Caco-2 (cell line): ENCODE measurements at regions not wholly inside any gene's neighbourhood (a gene's known extent, or its start where the extent isn't known, plus 50 kb on each side); places are given as distances from the start of the nearest gene placed in this dataset.

Source experiments
- BruUV-seq: library from RNA; stranded (reverse); fragments of 400-500 nt; replicated peaks from 2 replicates; lab custom pipeline; 2021; lab: Mats Ljungman, UMichigan
- CTCF ChIA-PET: fragments of 300-600 bp; sonication (Branson Sonifier 250); formaldehyde crosslinking; loops from one replicate; lab custom pipeline; 2022; ENCODE audit warnings: antibody characterized with exemption; lab: Charles Lee
- POLR2A ChIA-PET: fragments of 300-600 bp; sonication (Branson Sonifier 250); formaldehyde crosslinking; loops from one replicate; lab custom pipeline; 2022; ENCODE audit warnings: antibody characterized with exemption; lab: Charles Lee
- DNase-seq, 2 experiments: peaks; one replicate each; pipeline versions ENCODE4 v3.0.0 to v3.0.0-alpha.2; 2020 to 2022
- H3K27me3 ChIP-seq: replicated peaks from 2 replicates; pipeline ENCODE4 v1.6.0; 2011; ENCODE audit warnings: low read length; ENCODE audit not compliant: control insufficient read depth, insufficient read depth
- H3K36me3 ChIP-seq: 2 replicates; pipeline ENCODE4 v1.5.1; 2011; ENCODE audit warnings: low read length; ENCODE audit not compliant: control insufficient read depth, insufficient read depth
- H3K4me1 ChIP-seq: fragments of 250-450 bp; sonication (Bioruptor Pico); 2 replicates; pipeline ENCODE4 v1.5.1; 2020; ENCODE audit warnings: mild to moderate bottlenecking
- H3K4me3 ChIP-seq: 2 replicates; pipeline ENCODE4 v1.5.1; 2011; ENCODE audit warnings: low read depth, mild to moderate bottlenecking, control low read depth, low read length
- H3K9me3 ChIP-seq: fragments of 250-450 bp; sonication (Bioruptor Pico); 2 replicates; pipeline ENCODE4 v1.5.1; 2020; ENCODE audit warnings: mild to moderate bottlenecking, moderate library complexity
- H3K27ac Mint-ChIP-seq: one replicate; pipeline ENCODE4 v1.8.0; 2022; ENCODE audit warnings: mixed read lengths; ENCODE audit not compliant: unreplicated experiment
- H3K27me3 Mint-ChIP-seq: one replicate; pipeline ENCODE4 v1.8.0; 2022; ENCODE audit warnings: mixed read lengths; ENCODE audit not compliant: insufficient read depth, unreplicated experiment
- H3K36me3 Mint-ChIP-seq: one replicate; pipeline ENCODE4 v1.8.0; 2022; ENCODE audit warnings: mild to moderate bottlenecking, mixed read lengths; ENCODE audit not compliant: insufficient read depth, unreplicated experiment
- H3K4me1 Mint-ChIP-seq: one replicate; pipeline ENCODE4 v1.8.0; 2022; ENCODE audit warnings: low read depth, mixed read lengths; ENCODE audit not compliant: unreplicated experiment
- H3K4me3 Mint-ChIP-seq: one replicate; pipeline ENCODE4 v1.8.0; 2022; ENCODE audit warnings: mild to moderate bottlenecking, moderate library complexity, mixed read lengths; ENCODE audit not compliant: unreplicated experiment
- H3K9me3 Mint-ChIP-seq: one replicate; pipeline ENCODE4 v1.8.0; 2022; ENCODE audit warnings: mixed read lengths; ENCODE audit not compliant: unreplicated experiment
- CTCF ChIP-seq, 2 experiments: fragments of 200-600 bp in 1 of 2; IDR thresholded peaks; 1 replicate in 1 of 2; 2 replicates in 1 of 2; pipeline versions ENCODE4 v1.5.1 to v1.8.0; 2011 to 2022; ENCODE audit warnings: antibody characterized with exemption in 1 of 2, control low read depth in 1 of 2, inconsistent platforms in 1 of 2, low read depth in 1 of 2, low read length in 1 of 2, mild to moderate bottlenecking in 1 of 2, moderate library complexity in 1 of 2; ENCODE audit not compliant: insufficient read depth in 1 of 2, severe bottlenecking in 1 of 2, unreplicated experiment in 1 of 2
- intact Hi-C: fragments of 100-400 bp; cut with micrococcal nuclease; formaldehyde crosslinking; loops from one replicate; pipeline ENCODE4 v1.10.0; 2022; ENCODE audit not compliant: unreplicated experiment

GRCh38 chr1:239931341-239931740 lies 160.3 kb upstream of the FMN2 start:
- no TSS peak for BruUV-seq
- H3K27me3 Mint-ChIP-seq = peaks cover 3% of the 10 kb centered on the region
- CTCF ChIA-PET = no interaction called here

GRCh38 chr1:239939602-239940001 lies 152.1 kb upstream of the FMN2 start:
- no peak for TF ChIP-seq CTCF (IDR thresholded peaks at IDR 0.05; ENCODE audit: insufficient read depth in 1 of 2, low read depth in 1 of 2, low read length in 1 of 2, severe bottlenecking in 1 of 2, unreplicated experiment in 1 of 2)
- Mint-ChIP-seq H3K4me1 (no peaks in the 10 kb centered on the region), H3K27me3 (peaks cover 2% of the 10 kb centered on the region), H3K27ac (no peak overlapping the region), H3K9me3 (peaks cover 22% of the 10 kb centered on the region), H3K36me3 (no peaks in the 10 kb centered on the region), H3K4me3 (no peak overlapping the region)
- Histone ChIP-seq H3K36me3 (no peaks in the 10 kb centered on the region), H3K4me3 (no peak overlapping the region), H3K4me1 (no peaks in the 10 kb centered on the region), H3K27me3 (no peaks in the 10 kb centered on the region), H3K9me3 (peaks cover 8% of the 10 kb centered on the region; the same call in 1 of the 2 replicates)
- ChIA-PET POLR2A (no interaction called here), CTCF (interaction anchor here (1.0 kb wide), 1 partner anchor 13 kb away, joined by 5 read pairs; no protein-coding TSS in a partner anchor)
- DNase-seq = no peak
- no TSS peak for BruUV-seq
- intact Hi-C loops = no loop called here

More at GRCh38 chr1:239931341-239931740, 160.3 kb upstream of the FMN2 start:
- no peak overlapping the region for H3K4me3 ChIP-seq
- TF ChIP-seq CTCF (IDR thresholded peaks at IDR 0.05; ENCODE audit: insufficient read depth in 1 of 2, low read depth in 1 of 2, low read length in 1 of 2, severe bottlenecking in 1 of 2, unreplicated experiment in 1 of 2) = no peak
- intact Hi-C loops = no loop called here
- Mint-ChIP-seq H3K27ac (no peak overlapping the region), H3K9me3 (no peaks in the 10 kb centered on the region), H3K4me1 (no peaks in the 10 kb centered on the region), H3K4me3 (no peak overlapping the region), H3K36me3 (no peaks in the 10 kb centered on the region)
- no peaks in the 10 kb centered on the region for H3K36me3 ChIP-seq
- H3K9me3 ChIP-seq = no peaks in the 10 kb centered on the region
- no peaks in the 10 kb centered on the region for H3K27me3 ChIP-seq
- POLR2A ChIA-PET = no interaction called here
- DNase-seq = no peak
- no peaks in the 10 kb centered on the region for H3K4me1 ChIP-seq

- intact Hi-C loops = no loop called here
- Mint-ChIP-seq H3K9me3 (peaks cover 28% of the 10 kb centered on the region), H3K27me3 (no peaks in the 10 kb centered on the region), H3K27ac (no peak overlapping the region), H3K36me3 (no peaks in the 10 kb centered on the region), H3K4me3 (no peak overlapping the region), H3K4me1 (no peaks in the 10 kb centered on the region)
- Histone ChIP-seq H3K4me1 (no peaks in the 10 kb centered on the region), H3K36me3 (no peaks in the 10 kb centered on the region), H3K27me3 (no peaks in the 10 kb centered on the region), H3K4me3 (no peak overlapping the region), H3K9me3 (peaks cover 8% of the 10 kb centered on the region; the same call in 1 of the 2 replicates)
- ChIA-PET POLR2A (no interaction called here), CTCF (no interaction called here)
- no peak for DNase-seq
- no TSS peak for BruUV-seq
- TF ChIP-seq CTCF (IDR thresholded peaks at IDR 0.05; ENCODE audit: insufficient read depth in 1 of 2, low read depth in 1 of 2, low read length in 1 of 2, severe bottlenecking in 1 of 2, unreplicated experiment in 1 of 2) = no peak
These were observed 147.9 kb upstream of the FMN2 start for GRCh38 chr1:239943761-239944160.
